Glutamatergic neuron (in vitro differentiated cells): ENCODE measurements at regions not wholly inside any gene's neighbourhood (a gene's known extent, or its start where the extent isn't known, plus 50 kb on each side); places are given as distances from the start of the nearest gene placed in this dataset.

Source experiments
- DNase-seq: peaks from one replicate; pipeline ENCODE4 v3.0.0; 2022
- H3K27ac Mint-ChIP-seq: one replicate; pipeline ENCODE4 v1.8.0; 2020; ENCODE audit warnings: mild to moderate bottlenecking, mixed read lengths, inconsistent platforms; ENCODE audit not compliant: unreplicated experiment
- H3K27me3 Mint-ChIP-seq: one replicate; pipeline ENCODE4 v1.8.0; 2020; ENCODE audit warnings: mild to moderate bottlenecking, moderate library complexity, mixed read lengths, inconsistent platforms; ENCODE audit not compliant: unreplicated experiment
- H3K36me3 Mint-ChIP-seq: one replicate; pipeline ENCODE4 v1.8.0; 2020; ENCODE audit warnings: mild to moderate bottlenecking, mixed read lengths, inconsistent platforms; ENCODE audit not compliant: unreplicated experiment
- H3K4me1 Mint-ChIP-seq: one replicate; pipeline ENCODE4 v1.8.0; 2020; ENCODE audit warnings: mild to moderate bottlenecking, low read depth, mixed read lengths, inconsistent platforms; ENCODE audit not compliant: unreplicated experiment
- H3K4me3 Mint-ChIP-seq: one replicate; pipeline ENCODE4 v1.8.0; 2020; ENCODE audit warnings: mild to moderate bottlenecking, mixed read lengths, inconsistent platforms; ENCODE audit not compliant: unreplicated experiment
- H3K9me3 Mint-ChIP-seq: one replicate; pipeline ENCODE4 v1.8.0; 2020; ENCODE audit warnings: mild to moderate bottlenecking, moderate library complexity, mixed read lengths, inconsistent platforms; ENCODE audit not compliant: unreplicated experiment
- CTCF ChIP-seq: fragments of 200-600 bp; sonication (generic); IDR thresholded peaks from one replicate; pipeline ENCODE4 v1.5.0; 2021; ENCODE audit not compliant: partially characterized antibody, unreplicated experiment

GRCh38 chr16:64238571-64238970 is 883.3 kb downstream of the CDH11 start:
- no peak overlapping the region for H3K4me3 Mint-ChIP-seq
- H3K27me3 Mint-ChIP-seq: no peaks in the 10 kb centered on the region
- H3K27ac Mint-ChIP-seq: no peak overlapping the region
- peaks cover 3% of the 10 kb centered on the region for H3K9me3 Mint-ChIP-seq
- no peaks in the 10 kb centered on the region for H3K36me3 Mint-ChIP-seq
- H3K4me1 Mint-ChIP-seq: peaks cover 3% of the 10 kb centered on the region
- no peak for DNase-seq
- no peak for TF ChIP-seq CTCF

DNA sequence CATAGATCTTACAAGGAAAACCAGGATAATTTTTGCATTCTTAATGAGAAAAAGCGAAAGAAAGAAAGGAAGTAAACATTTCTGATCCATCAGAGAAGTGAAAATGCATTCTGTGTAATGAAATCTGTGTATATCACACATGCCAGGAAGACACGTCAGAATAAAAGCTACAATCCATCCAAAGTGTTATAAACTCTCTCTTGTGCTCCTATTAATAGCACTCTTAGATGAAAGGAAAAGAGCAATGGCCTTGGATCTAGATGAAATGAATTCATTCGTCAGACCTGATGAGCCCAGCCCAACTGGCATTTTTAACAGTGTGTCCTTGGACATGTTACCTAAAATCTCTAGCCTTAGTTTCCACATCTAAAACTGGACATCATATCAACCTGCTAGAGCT is 885.5 kb downstream of the CDH11 start:
- Mint-ChIP-seq H3K4me3 (no peak overlapping the region), H3K9me3 (no peaks in the 10 kb centered on the region), H3K27ac (no peak overlapping the region), H3K4me1 (no peaks in the 10 kb centered on the region), H3K36me3 (no peaks in the 10 kb centered on the region), H3K27me3 (no peaks in the 10 kb centered on the region)
- TF ChIP-seq CTCF: no peak
- DNase-seq: no peak

DNA sequence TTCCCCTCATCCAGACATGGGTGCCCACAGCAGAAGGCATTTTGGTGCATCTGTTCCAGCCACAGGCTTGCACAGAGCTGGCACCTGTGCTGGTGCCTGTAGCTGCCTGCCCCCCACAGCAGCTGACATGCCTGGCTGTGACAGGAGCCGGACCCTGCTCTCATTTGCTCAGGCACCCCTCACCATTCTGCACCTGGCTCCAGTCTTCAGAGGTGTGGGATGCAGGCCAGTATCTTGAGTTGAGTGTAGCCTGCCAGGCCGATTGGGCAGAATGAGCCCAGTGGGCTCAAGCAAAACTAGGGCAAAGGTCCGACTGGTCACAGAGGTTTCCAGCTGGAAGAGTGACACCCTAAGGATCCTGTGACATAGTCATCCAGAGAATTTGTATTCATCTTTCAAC is 887.7 kb downstream of the CDH11 start:
- H3K27me3 Mint-ChIP-seq: no peaks in the 10 kb centered on the region
- no peak for TF ChIP-seq CTCF

GRCh38 chr16:64225696-64226095 is 896.2 kb downstream of the CDH11 start:
- no peaks in the 10 kb centered on the region for H3K4me1 Mint-ChIP-seq

More for the DNA sequence above, 887.7 kb downstream of the CDH11 start:
- no peak overlapping the region for H3K4me3 Mint-ChIP-seq
- no peak overlapping the region for H3K27ac Mint-ChIP-seq
- no peaks in the 10 kb centered on the region for H3K36me3 Mint-ChIP-seq
- DNase-seq: no peak
- no peaks in the 10 kb centered on the region for H3K4me1 Mint-ChIP-seq
- H3K9me3 Mint-ChIP-seq: no peaks in the 10 kb centered on the region

DNA sequence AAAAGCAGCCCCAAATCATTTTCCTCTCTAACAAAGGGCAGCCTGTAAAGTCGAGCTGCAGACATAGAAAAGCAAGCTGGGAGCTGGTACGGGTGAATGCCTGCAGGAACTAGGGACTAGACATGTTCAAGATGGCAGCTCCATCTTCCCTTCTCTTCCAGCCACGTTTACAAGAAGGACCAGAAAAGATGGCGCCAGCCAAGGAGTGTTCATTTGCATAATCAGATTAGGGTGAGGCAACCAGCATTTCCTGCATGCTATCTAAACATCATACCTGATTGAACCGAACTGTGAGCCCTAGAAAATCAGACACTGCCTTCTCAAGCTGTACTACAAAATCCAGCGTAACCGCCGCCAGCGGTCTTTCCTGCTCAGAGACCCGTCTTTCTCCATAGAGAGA is 896.8 kb downstream of the CDH11 start:
- Mint-ChIP-seq H3K27me3 (no peaks in the 10 kb centered on the region), H3K4me3 (no peak overlapping the region), H3K27ac (no peak overlapping the region), H3K4me1 (no peaks in the 10 kb centered on the region), H3K9me3 (peaks cover 3% of the 10 kb centered on the region), H3K36me3 (peaks cover 4% of the 10 kb centered on the region)
- no peak for DNase-seq
- TF ChIP-seq CTCF: no peak

More at GRCh38 chr16:64225696-64226095, 896.2 kb downstream of the CDH11 start:
- peaks cover 4% of the 10 kb centered on the region for H3K36me3 Mint-ChIP-seq
- no peak for DNase-seq
- H3K27ac Mint-ChIP-seq: no peak overlapping the region
- no peak for TF ChIP-seq CTCF
- peaks cover 3% of the 10 kb centered on the region for H3K9me3 Mint-ChIP-seq
- no peaks in the 10 kb centered on the region for H3K27me3 Mint-ChIP-seq
- H3K4me3 Mint-ChIP-seq: no peak overlapping the region
